ENCODE measurements at regions not wholly inside any gene's neighbourhood (a gene's known extent, or its start where the extent isn't known, plus 50 kb on each side); places are given as distances from the start of the nearest gene placed in this dataset.

GRCh38 chr9:543478-543877, 298.0 kb upstream of the DMRT1 start:
- ATAC-seq, result no peak
- TF ChIP-seq, protein P1, sequence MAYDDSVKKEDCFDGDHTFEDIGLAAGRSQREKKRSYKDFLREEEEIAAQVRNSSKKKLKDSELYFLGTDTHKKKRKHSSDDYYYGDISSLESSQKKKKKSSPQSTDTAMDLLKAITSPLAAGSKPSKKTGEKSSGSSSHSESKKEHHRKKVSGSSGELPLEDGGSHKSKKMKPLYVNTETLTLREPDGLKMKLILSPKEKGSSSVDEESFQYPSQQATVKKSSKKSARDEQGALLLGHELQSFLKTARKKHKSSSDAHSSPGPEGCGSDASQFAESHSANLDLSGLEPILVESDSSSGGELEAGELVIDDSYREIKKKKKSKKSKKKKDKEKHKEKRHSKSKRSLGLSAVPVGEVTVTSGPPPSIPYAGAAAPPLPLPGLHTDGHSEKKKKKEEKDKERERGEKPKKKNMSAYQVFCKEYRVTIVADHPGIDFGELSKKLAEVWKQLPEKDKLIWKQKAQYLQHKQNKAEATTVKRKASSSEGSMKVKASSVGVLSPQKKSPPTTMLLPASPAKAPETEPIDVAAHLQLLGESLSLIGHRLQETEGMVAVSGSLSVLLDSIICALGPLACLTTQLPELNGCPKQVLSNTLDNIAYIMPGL (CRISPR knock-in tag; IDR thresholded peaks at IDR 0.05; ENCODE audit: borderline replicate concordance), result no peak
- TF ChIP-seq MAZ (IDR thresholded peaks at IDR 0.05; ENCODE audit: borderline replicate concordance, low read depth, low read length), result no peak
- TF ChIP-seq HDAC2 (IDR thresholded peaks at IDR 0.05), result no peak
- no peak for TF ChIP-seq KDM5A (IDR thresholded peaks at IDR 0.05)
- no peak for TF ChIP-seq RCOR1 (IDR thresholded peaks at IDR 0.05; ENCODE audit: low read depth, low read length)
- no peak for TF ChIP-seq MAFK (IDR thresholded peaks at IDR 0.05; ENCODE audit: partially characterized antibody)
- TF ChIP-seq, protein P2, sequence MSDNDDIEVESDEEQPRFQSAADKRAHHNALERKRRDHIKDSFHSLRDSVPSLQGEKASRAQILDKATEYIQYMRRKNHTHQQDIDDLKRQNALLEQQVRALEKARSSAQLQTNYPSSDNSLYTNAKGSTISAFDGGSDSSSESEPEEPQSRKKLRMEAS (IDR thresholded peaks at IDR 0.05), result no peak
- no peak for TF ChIP-seq POLR2AphosphoS2 (conservative IDR thresholded peaks at IDR 0.05; ENCODE audit: low read length)
- TF ChIP-seq HOXB5 (CRISPR knock-in tag; IDR thresholded peaks at IDR 0.05), result no peak
- TF ChIP-seq JUNB (IDR thresholded peaks at IDR 0.05), result no peak
- TF ChIP-seq TP53 (CRISPR knock-in tag; IDR thresholded peaks at IDR 0.05), result no peak
- no peak for TF ChIP-seq FOXS1 (CRISPR knock-in tag; IDR thresholded peaks at IDR 0.05)
- TF ChIP-seq, protein P3, sequence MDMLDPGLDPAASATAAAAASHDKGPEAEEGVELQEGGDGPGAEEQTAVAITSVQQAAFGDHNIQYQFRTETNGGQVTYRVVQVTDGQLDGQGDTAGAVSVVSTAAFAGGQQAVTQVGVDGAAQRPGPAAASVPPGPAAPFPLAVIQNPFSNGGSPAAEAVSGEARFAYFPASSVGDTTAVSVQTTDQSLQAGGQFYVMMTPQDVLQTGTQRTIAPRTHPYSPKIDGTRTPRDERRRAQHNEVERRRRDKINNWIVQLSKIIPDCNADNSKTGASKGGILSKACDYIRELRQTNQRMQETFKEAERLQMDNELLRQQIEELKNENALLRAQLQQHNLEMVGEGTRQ (IDR thresholded peaks at IDR 0.05), result no peak
- TF ChIP-seq BHLHE40 (IDR thresholded peaks at IDR 0.05; ENCODE audit: low read depth, low read length), result no peak
- 47% methylated on average over 4 of the region's 4 CpGs for WGBS (ENCODE audit: missing lambda C conversion rate)

GRCh38 chr9:545480-545879, 296.0 kb upstream of the DMRT1 start:
- POLR2A ChIA-PET, result no interaction called here
- H3K27ac ChIP-seq, result no peak overlapping the region
- no peak overlapping the region for H3K4me3 ChIP-seq
- CTCF ChIA-PET, result interaction anchor here (0.6 kb wide), 2 partner anchors 50 to 219 kb away, joined by 3 read pairs; no protein-coding TSS in a partner anchor
- WGBS (ENCODE audit: missing lambda C conversion rate), result 83% methylated on average over 7 of the region's 7 CpGs
- H3K4me2 ChIP-seq, result no peak overlapping the region
- DNase-seq (ENCODE audit: low read depth in 1 of 2, low spot score in 1 of 2) (no peak), ATAC-seq (no peak), FAIRE-seq (no peak)
- H3K9me3 ChIP-seq, result no peaks in the 10 kb centered on the region
- TF ChIP-seq ESRRA (IDR thresholded peaks at IDR 0.05; ENCODE audit: borderline replicate concordance, low read length) (no peak), ZC3H11A (IDR thresholded peaks at IDR 0.05) (no peak), MAZ (IDR thresholded peaks at IDR 0.05; ENCODE audit: borderline replicate concordance, low read depth, low read length) (no peak), JUN (IDR thresholded peaks at IDR 0.05) (no peak), SREBF2 (IDR thresholded peaks at IDR 0.05) (no peak), NFE2L2 (conservative IDR thresholded peaks at IDR 0.05; ENCODE audit: low read length) (no peak), SMC3 (IDR thresholded peaks at IDR 0.05) (no peak), NR3C1 (IDR thresholded peaks at IDR 0.05) (no peak)
- peaks cover 10% of the 10 kb centered on the region; the same call in 2 of the 3 replicates for H3K4me1 ChIP-seq

More at GRCh38 chr9:543478-543877, 298.0 kb upstream of the DMRT1 start:
- DNase-seq (ENCODE audit: low read depth in 1 of 2, low spot score in 1 of 2), result no peak
- ChIA-PET POLR2A (no interaction called here), CTCF (no interaction called here)
- Histone ChIP-seq H3K4me2 (no peak overlapping the region), H3K9me3 (peaks cover 4% of the 10 kb centered on the region; the same call in 2 of the 3 replicates), H3K27ac (no peak overlapping the region), H3K4me3 (no peak overlapping the region), H3K4me1 (peaks cover 10% of the 10 kb centered on the region; the same call in 2 of the 3 replicates)
- no peak for FAIRE-seq

- ChIA-PET CTCF (interaction anchor here (1.0 to 1.3 kb wide), 2 partner anchors 9 to 38 kb away, joined by 3 read pairs; no protein-coding TSS in a partner anchor), POLR2A (no interaction called here)
- no peak overlapping the region for H3K27ac ChIP-seq
- H3K4me3 ChIP-seq, result no peak overlapping the region
- TF ChIP-seq HDAC2 (IDR thresholded peaks at IDR 0.05), result no peak
- TF ChIP-seq POLR2A (IDR thresholded peaks at IDR 0.05; ENCODE audit: low read length), result no peak
- no peak for TF ChIP-seq KDM5A (IDR thresholded peaks at IDR 0.05)
- TF ChIP-seq MAFK (IDR thresholded peaks at IDR 0.05; ENCODE audit: partially characterized antibody), result no peak
- no peak for TF ChIP-seq ZNF302 (CRISPR knock-in tag; IDR thresholded peaks at IDR 0.05)
- TF ChIP-seq HOXB13 (CRISPR knock-in tag; IDR thresholded peaks at IDR 0.05; ENCODE audit: low read depth), result no peak
- TF ChIP-seq RAD21 (conservative IDR thresholded peaks at IDR 0.05 in 1 of 2, IDR thresholded peaks at IDR 0.05 in 1 of 2), result no peak
- no peak for TF ChIP-seq HOXB5 (CRISPR knock-in tag; IDR thresholded peaks at IDR 0.05)
- no peaks in the 10 kb centered on the region for H3K9me3 ChIP-seq
- ATAC-seq (peak; percentile 63 to 69; a peak in 5 of 6 replicates), FAIRE-seq (no peak), DNase-seq (ENCODE audit: low read depth in 1 of 2, low spot score in 1 of 2) (no peak)
- peaks cover 10% of the 10 kb centered on the region; the same call in 2 of the 3 replicates for H3K4me1 ChIP-seq
- WGBS (ENCODE audit: missing lambda C conversion rate), result 70% methylated on average over 3 of the region's 3 CpGs
- H3K4me2 ChIP-seq, result no peak overlapping the region
Observed at GRCh38 chr9:546235-546634, 295.3 kb upstream of the DMRT1 start.

Measured in A549 (cell line).